ENCODE measurements at regions not wholly inside any gene's neighbourhood (a gene's known extent, or its start where the extent isn't known, plus 50 kb on each side); places are given as distances from the start of the nearest gene placed in this dataset.

DNA sequence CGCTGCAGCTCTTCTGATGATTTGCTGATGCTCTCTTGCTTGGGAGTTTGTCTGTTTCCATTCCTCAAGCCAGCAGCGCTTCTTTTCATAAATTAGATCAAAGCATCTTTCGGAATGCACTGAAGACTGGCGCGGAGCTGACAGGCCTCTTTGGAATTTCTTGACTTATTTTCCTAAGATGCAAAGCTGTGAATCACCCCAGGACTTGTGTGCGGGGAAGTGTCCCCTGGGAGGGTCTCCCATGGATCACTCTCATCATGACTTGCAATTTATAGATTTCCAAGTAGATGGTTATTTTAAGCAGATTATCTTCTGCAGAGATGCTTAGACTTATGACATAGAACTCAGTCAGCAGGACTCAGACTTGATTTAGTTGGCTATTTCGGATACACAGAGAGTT lies 467.2 kb downstream of the TCERG1L start:
- TF ChIP-seq, protein P1, sequence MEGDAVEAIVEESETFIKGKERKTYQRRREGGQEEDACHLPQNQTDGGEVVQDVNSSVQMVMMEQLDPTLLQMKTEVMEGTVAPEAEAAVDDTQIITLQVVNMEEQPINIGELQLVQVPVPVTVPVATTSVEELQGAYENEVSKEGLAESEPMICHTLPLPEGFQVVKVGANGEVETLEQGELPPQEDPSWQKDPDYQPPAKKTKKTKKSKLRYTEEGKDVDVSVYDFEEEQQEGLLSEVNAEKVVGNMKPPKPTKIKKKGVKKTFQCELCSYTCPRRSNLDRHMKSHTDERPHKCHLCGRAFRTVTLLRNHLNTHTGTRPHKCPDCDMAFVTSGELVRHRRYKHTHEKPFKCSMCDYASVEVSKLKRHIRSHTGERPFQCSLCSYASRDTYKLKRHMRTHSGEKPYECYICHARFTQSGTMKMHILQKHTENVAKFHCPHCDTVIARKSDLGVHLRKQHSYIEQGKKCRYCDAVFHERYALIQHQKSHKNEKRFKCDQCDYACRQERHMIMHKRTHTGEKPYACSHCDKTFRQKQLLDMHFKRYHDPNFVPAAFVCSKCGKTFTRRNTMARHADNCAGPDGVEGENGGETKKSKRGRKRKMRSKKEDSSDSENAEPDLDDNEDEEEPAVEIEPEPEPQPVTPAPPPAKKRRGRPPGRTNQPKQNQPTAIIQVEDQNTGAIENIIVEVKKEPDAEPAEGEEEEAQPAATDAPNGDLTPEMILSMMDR (IDR thresholded peaks at IDR 0.05; ENCODE audit: low read depth, low read length), result no peak
- TF ChIP-seq EZH2phosphoT487 (IDR thresholded peaks at IDR 0.05; ENCODE audit: low read depth), result no peak

Measured in OCI-LY3 (cell line).